NCI-H446 treated with DMSO at 0.1 percent for 48 hours (cell line): ENCODE measurements at regions not wholly inside any gene's neighbourhood (a gene's known extent, or its start where the extent isn't known, plus 50 kb on each side); places are given as distances from the start of the nearest gene placed in this dataset.
A peak's percentile ranks its signal among the peaks of the same experiment; 100 is the strongest.
"Not testable (repeated sequence)": the region's sequence is repeated elsewhere in the genome, so short reads cannot be mapped to it uniquely, and the experiment has no call there.

Experiments
- DNase-seq: peaks from one replicate; lab custom pipeline; 2025; lab: John Stamatoyannopoulos, UW

DNA sequence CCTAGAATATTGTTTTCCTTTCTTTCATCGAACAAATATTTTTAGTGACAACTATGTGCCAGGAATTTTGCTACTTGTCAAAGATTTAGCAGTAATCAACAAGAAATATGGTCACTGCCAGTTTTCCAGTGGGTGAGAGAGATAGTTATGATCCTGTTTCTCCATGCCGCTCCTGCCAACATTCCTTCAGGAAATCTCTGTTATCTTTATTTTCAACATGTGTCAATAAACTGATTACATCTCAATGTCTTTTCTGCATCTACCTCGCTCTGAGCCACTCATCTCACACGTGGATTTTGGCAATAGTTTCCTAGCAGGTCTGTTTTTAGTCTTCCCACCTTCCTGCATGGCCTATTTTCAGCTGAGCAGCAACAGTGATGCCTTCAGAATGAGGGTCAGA lies 650.0 kb upstream of the STXBP6 start:
- no peak for DNase-seq

- no peak for DNase-seq
Observed at GRCh38 chr14:25698111-25698510, 648.2 kb upstream of the STXBP6 start.

GRCh38 chr14:25696176-25696575 lies 646.2 kb upstream of the STXBP6 start:
- DNase-seq = no peak

DNA sequence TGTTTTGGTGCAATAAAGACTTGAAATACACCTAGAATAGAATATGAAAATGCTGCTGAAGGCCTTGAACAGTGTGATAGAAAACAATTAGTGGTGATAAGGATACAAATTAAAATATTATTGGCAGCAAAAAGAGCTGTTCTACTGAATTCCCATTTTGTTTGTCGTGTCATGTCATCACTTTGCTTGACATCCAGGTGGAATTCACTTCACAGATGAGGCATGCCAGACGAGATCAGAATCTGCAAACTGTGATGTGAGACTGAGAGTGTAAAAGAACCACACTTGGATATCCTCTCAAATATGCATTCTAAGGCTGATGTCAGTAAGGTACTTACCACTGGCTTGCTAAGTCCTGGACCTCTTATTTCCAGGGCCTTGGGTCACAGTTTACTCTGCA lies 635.1 kb upstream of the STXBP6 start:
- no peak for DNase-seq

GRCh38 chr14:25680934-25681333 lies 631.0 kb upstream of the STXBP6 start:
- DNase-seq = no peak

DNA sequence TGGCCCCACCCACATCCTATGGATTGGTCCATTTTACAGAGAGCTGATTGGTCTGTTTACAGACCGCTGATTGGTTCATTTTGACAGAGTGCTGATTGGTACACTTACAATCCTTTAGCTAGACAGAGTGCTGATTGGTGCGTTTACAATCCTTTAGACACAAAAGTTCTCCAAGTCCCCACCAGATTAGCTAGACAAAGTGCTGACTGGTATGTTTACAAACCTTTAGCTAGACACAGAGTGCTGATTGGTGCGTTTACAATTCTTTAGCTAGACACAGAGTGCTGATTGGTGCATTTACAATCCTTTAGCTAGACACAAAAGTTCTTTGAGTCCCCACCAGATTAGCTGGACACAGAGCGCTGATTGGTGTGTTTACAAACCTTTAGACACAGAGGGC lies 630.6 kb upstream of the STXBP6 start:
- not testable (repeated sequence) for DNase-seq

- DNase-seq = no peak
Observed at GRCh38 chr14:25677111-25677510, 627.2 kb upstream of the STXBP6 start.

- no peak for DNase-seq
Observed at GRCh38 chr14:25667387-25667786, 617.4 kb upstream of the STXBP6 start.

DNA sequence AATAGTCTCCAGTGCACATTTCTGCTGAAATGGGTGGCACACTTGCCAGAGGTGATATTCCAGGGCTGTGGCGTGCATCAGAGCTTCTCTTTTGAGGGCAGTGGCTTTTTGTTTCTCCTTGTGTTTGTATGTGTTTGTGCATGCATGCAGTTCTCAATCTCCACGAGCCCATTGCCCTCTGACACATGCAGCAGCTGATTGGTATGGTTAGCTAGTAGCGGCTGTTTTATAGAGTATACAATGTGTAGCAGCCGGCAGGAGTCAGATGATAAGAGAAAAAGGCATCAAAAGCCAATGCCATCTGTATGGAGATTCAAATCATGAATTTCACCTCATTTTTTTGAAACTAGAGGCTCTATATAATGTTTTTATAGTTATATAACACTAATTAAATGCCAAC lies 616.9 kb upstream of the STXBP6 start:
- DNase-seq = no peak

DNA sequence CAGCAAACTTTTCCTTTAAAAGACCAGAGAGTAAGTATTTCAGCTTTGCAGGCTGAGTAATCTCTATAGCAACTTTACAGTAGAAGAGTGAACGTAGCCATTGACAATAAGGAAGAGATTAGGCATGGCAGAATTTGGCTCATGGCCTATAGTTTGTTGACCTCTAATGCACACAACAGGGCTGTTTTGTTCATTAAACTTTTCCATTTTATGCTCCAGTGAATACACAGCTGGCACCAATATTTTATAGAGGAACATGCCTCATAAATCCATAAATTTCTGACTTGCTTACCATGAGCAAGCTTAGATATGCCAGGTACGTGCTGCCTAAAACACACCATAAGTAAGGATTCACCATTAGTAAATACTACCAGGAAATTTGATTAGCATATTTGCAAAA lies 609.0 kb upstream of the STXBP6 start:
- DNase-seq = peak; percentile 80

- DNase-seq = no peak
Observed at GRCh38 chr14:25630447-25630846, 580.5 kb upstream of the STXBP6 start.

GRCh38 chr14:25628978-25629377 lies 579.0 kb upstream of the STXBP6 start:
- DNase-seq = no peak

DNA sequence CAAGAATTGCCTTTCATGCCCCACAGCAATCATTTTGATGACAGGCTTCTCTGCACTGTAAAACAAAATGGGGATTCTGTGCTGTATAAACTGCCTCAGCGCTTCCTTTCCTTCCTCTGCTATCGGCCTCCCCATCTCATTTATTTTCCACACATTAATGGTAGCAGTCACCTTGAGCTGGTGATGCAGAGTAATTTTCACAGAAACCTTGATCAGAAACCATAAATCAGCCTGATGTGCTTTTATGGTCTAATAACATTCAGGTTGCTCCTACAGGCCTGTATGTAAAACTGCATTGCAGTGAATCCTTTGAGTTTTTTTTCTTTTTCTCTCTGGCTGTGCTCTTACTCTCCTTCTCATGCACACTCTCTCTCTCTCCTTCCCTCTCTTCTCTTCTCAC lies 578.4 kb upstream of the STXBP6 start:
- no peak for DNase-seq

- no peak for DNase-seq
Observed at GRCh38 chr14:25626986-25627385, 577.0 kb upstream of the STXBP6 start.

- peak; percentile 14 for DNase-seq
Observed at GRCh38 chr14:25622763-25623162, 572.8 kb upstream of the STXBP6 start.

GRCh38 chr14:25620515-25620914 lies 570.6 kb upstream of the STXBP6 start:
- DNase-seq = no peak

GRCh38 chr14:25615174-25615573 lies 565.2 kb upstream of the STXBP6 start:
- DNase-seq = no peak

DNA sequence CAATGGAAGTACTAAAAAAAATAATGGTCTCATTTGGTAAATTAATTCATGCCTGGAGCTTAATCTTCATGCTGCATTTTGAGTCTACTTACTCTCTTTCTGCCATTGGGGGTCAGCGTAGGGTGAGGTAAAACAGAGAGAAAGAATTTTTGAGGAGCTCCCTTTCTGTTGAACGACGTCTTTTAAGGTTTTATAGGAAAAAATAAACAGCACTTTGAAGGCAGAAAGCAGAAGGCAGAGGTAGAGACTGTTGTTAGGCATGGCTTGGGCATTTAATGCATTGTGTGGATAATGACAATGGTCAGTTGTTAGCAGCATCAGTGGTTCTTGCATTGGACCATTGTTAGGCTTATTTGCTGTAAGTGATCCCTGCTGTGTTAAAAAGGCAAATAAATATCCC lies 557.2 kb upstream of the STXBP6 start:
- DNase-seq = peak; percentile 40

GRCh38 chr14:25602106-25602505 lies 552.2 kb upstream of the STXBP6 start:
- DNase-seq = no peak

GRCh38 chr14:25588751-25589150 lies 538.8 kb upstream of the STXBP6 start:
- peak; percentile 90 for DNase-seq

DNA sequence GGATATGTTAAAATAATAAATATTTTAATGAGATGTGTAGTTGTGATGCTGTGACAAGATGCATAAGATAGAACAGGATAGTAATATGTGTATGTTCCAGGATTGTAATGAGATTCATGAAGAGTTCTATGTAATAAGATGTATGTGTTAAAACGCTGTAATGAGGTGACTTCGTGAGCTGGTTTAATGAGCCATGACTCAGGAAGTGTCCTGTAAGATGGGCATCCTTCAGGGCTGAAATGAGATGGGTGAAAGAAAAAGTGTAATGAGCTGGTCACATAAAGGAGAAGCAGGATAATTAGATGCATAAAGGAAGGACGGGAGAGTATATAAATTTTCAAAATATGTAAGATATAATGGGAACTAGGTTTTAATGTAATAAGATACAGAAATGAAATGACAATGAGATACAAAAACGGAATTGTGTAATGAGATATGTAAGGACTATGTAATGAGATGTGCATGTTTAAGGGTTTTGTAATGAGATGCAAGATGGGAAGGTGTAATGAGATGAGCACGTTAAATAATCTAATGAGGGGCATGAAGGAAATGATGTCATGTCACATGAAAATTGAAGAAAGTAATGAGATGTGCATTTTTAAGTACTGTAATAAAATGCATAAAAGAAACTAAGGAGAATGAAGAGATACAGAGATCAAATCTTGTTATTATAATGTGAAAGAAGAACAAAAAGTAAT lies 524.8 kb upstream of the STXBP6 start:
- no peak for DNase-seq

DNA sequence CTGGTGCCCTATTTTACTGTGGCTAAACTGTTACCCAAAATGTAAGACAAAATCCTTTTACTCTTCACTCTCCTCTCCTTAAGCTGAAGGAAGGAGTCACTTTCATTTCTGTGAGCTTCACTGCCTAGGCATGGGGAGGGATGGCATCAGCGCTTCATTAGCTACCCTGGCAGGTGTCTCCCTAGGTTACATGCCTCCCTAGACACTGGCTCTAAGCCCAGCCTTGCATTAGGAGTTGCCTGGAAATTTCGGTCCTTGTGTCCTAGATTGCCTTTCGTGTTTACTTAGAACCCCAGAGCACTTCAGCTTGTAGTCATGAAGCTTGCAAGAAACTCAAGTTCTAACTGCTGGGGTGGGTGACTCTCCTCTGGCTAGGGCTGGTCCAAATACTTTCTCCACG lies 520.5 kb upstream of the STXBP6 start:
- peak; percentile 24 for DNase-seq

GRCh38 chr14:25557466-25557865 lies 507.5 kb upstream of the STXBP6 start:
- DNase-seq = no peak

DNA sequence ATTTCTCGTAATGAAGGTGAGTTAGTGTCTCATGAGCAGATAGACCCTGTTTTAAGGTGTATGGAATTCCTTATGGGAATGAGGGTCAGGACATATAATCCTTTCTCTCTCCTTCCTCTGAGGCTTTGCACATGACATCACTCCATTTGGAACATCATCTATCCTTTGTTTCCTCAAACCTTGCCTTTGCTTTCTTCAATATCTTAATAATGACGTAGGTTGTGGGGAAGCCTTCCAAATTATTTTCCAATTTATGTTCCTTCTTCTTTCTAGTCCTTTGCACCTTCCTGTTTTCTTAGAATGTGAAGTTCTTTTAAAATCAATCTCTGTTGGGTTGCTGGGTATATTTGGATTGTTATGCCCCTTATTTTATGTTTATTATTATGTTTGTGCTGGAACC lies 502.9 kb upstream of the STXBP6 start:
- DNase-seq = no peak

DNA sequence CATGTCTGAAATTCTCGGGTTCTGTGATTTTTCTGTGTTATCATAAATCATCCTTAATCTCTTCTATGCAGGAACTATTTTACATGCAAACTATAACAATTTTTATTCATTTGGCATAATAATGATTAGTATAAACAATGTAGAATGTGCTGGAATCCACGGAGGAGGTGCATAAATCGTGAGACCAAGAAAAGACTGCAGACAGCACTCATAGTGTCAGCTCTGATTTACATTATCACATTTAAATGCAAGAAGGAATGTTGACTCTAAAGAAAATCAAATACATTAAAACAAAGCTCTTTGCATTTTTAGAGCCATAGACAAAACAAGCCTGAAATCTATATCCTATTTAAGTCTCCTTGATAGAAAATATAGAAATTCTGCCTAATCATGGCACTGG lies 501.7 kb upstream of the STXBP6 start:
- DNase-seq = no peak
